H1 (cell line): ENCODE measurements at regions not wholly inside any gene's neighbourhood (a gene's known extent, or its start where the extent isn't known, plus 50 kb on each side); places are given as distances from the start of the nearest gene placed in this dataset.

Source experiments
- CTCF ChIA-PET: fragments of 300-600 bp; sonication (Branson Sonifier 250); formaldehyde crosslinking; loops from one replicate; lab custom pipeline; 2021; ENCODE audit not compliant: partially characterized antibody; lab: Charles Lee
- POLR2A ChIA-PET: fragments of 300-600 bp; sonication (Branson Sonifier 250); formaldehyde crosslinking; loops from one replicate; lab custom pipeline; 2021; ENCODE audit warnings: inconsistent platforms; ENCODE audit not compliant: partially characterized antibody; lab: Charles Lee
- DNase-seq, 2 experiments: peaks; one replicate each; pipeline versions ENCODE4 v3.0.0 to v3.0.0-alpha.2; 2010 to 2022; ENCODE audit warnings: low spot score in 2 of 2, low read depth in 1 of 2, mixed read lengths in 1 of 2
- FAIRE-seq: peaks from 2 replicates; lab custom pipeline; 2011; peaks lifted over from hg19 to GRCh38; lab: Jason Lieb, UNC
- H2AFZ ChIP-seq: 2 replicates; pipeline ENCODE4 v1.8.1; 2012; ENCODE audit warnings: low read length, inconsistent platforms
- H2AK5ac ChIP-seq: 2 replicates; pipeline ENCODE4 v1.6.1; 2013; ENCODE audit warnings: low read depth, low read length
- H2BK120ac ChIP-seq: replicated peaks from 2 replicates; pipeline ENCODE3; 2013; ENCODE audit warnings: low read depth, low read length, inconsistent platforms
- H2BK12ac ChIP-seq: 2 replicates; pipeline ENCODE4 v1.6.1; 2013; ENCODE audit warnings: low read depth, low read length
- H2BK15ac ChIP-seq: 2 replicates; pipeline ENCODE4 v1.6.1; 2013; ENCODE audit warnings: low read length
- H2BK20ac ChIP-seq: 2 replicates; pipeline ENCODE4 v1.6.1; 2013; ENCODE audit warnings: low read length
- H2BK5ac ChIP-seq: 2 replicates; pipeline ENCODE4 v1.6.1; 2013; ENCODE audit warnings: low read depth, low read length
- H3K14ac ChIP-seq: 2 replicates; pipeline ENCODE4 v1.6.1; 2013; ENCODE audit warnings: inconsistent platforms; ENCODE audit not compliant: insufficient read length
- H3K18ac ChIP-seq: 2 replicates; pipeline ENCODE4 v1.6.1; 2013; ENCODE audit warnings: low read length; ENCODE audit errors: extremely low read depth
- H3K23ac ChIP-seq: 2 replicates; pipeline ENCODE4 v1.6.1; 2013; ENCODE audit warnings: inconsistent platforms; ENCODE audit not compliant: insufficient read length
- H3K23me2 ChIP-seq: 2 replicates; pipeline ENCODE4 v1.6.1; 2013; ENCODE audit warnings: low read depth, low read length
- H3K27ac ChIP-seq: 2 replicates; pipeline ENCODE4 v1.6.1; 2011; ENCODE audit warnings: low read depth, low read length, inconsistent platforms
- H3K27me3 ChIP-seq, 4 experiments: replicated peaks in 1 of 4; 1 replicate in 1 of 4; 2 replicates in 3 of 4; pipeline versions ENCODE4 v1.6.1 to v1.8.1; 2011 to 2013; ENCODE audit warnings: low read length in 3 of 4, mild to moderate bottlenecking in 3 of 4, inconsistent platforms in 2 of 4, mixed read lengths in 2 of 4, moderate library complexity in 1 of 4; ENCODE audit not compliant: control insufficient read depth in 3 of 4, insufficient read depth in 3 of 4; ENCODE audit errors: extremely low read depth in 1 of 4
- H3K36me3 ChIP-seq, 4 experiments: 2 replicates each; pipeline versions ENCODE4 v1.6.1 to v1.8.1; 2011 to 2013; ENCODE audit warnings: mild to moderate bottlenecking in 4 of 4, low read length in 3 of 4, moderate library complexity in 2 of 4, control low read depth in 1 of 4, inconsistent platforms in 1 of 4; ENCODE audit not compliant: insufficient read depth in 4 of 4, control insufficient read depth in 2 of 4
- H3K4ac ChIP-seq: replicated peaks from 2 replicates; pipeline ENCODE3; 2013; ENCODE audit warnings: low read length, low read depth, mixed read lengths, inconsistent platforms; ENCODE audit not compliant: insufficient read length
- H3K4me1 ChIP-seq, 4 experiments: replicated peaks in 1 of 4; 1 replicate in 1 of 4; 2 replicates in 3 of 4; pipeline versions ENCODE4 v1.6.1 to v1.8.1; 2011 to 2013; ENCODE audit warnings: low read length in 3 of 4, inconsistent platforms in 2 of 4, mixed read lengths in 1 of 4; ENCODE audit not compliant: insufficient read depth in 4 of 4, control insufficient read depth in 3 of 4
- H3K4me2 ChIP-seq, 2 experiments: 2 replicates each; pipeline versions ENCODE4 v1.6.1 to v1.8.1; 2011 to 2013; ENCODE audit warnings: low read depth in 2 of 2, low read length in 2 of 2, control low read depth in 1 of 2, inconsistent platforms in 1 of 2, mild to moderate bottlenecking in 1 of 2; ENCODE audit not compliant: insufficient read depth in 1 of 2
- H3K4me3 ChIP-seq, 4 experiments: fragments of 200-600, 300-600 bp in 1 of 4; sonication (generic), shearing (Covaris generic), sonication (Bioruptor Twin) in 1 of 4; 2 replicates each; pipeline versions ENCODE4 v1.5.1 to v1.8.1; 2011 to 2016; ENCODE audit warnings: low read length in 4 of 4, low read depth in 3 of 4, control low read depth in 2 of 4, inconsistent platforms in 2 of 4, mild to moderate bottlenecking in 2 of 4, mixed read lengths in 1 of 4, moderate library complexity in 1 of 4; ENCODE audit not compliant: insufficient read depth in 2 of 4; ENCODE audit errors: extremely low read depth in 1 of 4
- H3K56ac ChIP-seq: replicated peaks from 2 replicates; pipeline ENCODE3; 2013; ENCODE audit warnings: low read depth, mild to moderate bottlenecking, mixed read lengths, low read length, inconsistent platforms; ENCODE audit not compliant: insufficient read length
- H3K79me1 ChIP-seq: 2 replicates; pipeline ENCODE4 v1.6.1; 2013; ENCODE audit warnings: low read depth, low read length, control low read depth
- H3K79me2 ChIP-seq, 2 experiments: 2 replicates each; pipeline versions ENCODE4 v1.6.1 to v1.8.1; 2012 to 2013; ENCODE audit warnings: low read length in 2 of 2, mild to moderate bottlenecking in 2 of 2, inconsistent platforms in 1 of 2; ENCODE audit not compliant: insufficient read depth in 2 of 2, control insufficient read depth in 1 of 2
- H3K9ac ChIP-seq, 4 experiments: replicated peaks in 1 of 4; 1 replicate in 1 of 4; 2 replicates in 3 of 4; pipeline versions ENCODE4 v1.6.1 to v1.8.1; 2011 to 2013; ENCODE audit warnings: low read depth in 3 of 4, low read length in 3 of 4, control low read depth in 2 of 4, mild to moderate bottlenecking in 2 of 4, moderate library complexity in 2 of 4, inconsistent platforms in 1 of 4; ENCODE audit errors: extremely low read depth in 1 of 4
- H3K9me3 ChIP-seq, 2 experiments: 2 replicates each; pipeline versions ENCODE4 v1.6.1 to v1.8.1; 2012 to 2013; ENCODE audit warnings: mild to moderate bottlenecking in 2 of 2, moderate library complexity in 2 of 2, control low read depth in 1 of 2, inconsistent platforms in 1 of 2, low read depth in 1 of 2, low read length in 1 of 2, mixed read lengths in 1 of 2; ENCODE audit not compliant: insufficient read depth in 2 of 2
- H4K20me1 ChIP-seq, 2 experiments: replicated peaks in 1 of 2; 2 replicates each; pipeline versions ENCODE3 to v1.8.1; 2011 to 2013; ENCODE audit warnings: inconsistent platforms in 2 of 2, low read length in 2 of 2, mild to moderate bottlenecking in 1 of 2; ENCODE audit not compliant: insufficient read depth in 2 of 2, control insufficient read depth in 1 of 2
- H4K5ac ChIP-seq: 2 replicates; pipeline ENCODE4 v1.6.1; 2013; ENCODE audit warnings: low read length, low read depth, mixed read lengths, inconsistent platforms; ENCODE audit not compliant: insufficient read length
- H4K8ac ChIP-seq: 2 replicates; pipeline ENCODE4 v1.8.0; 2013; ENCODE audit warnings: mild to moderate bottlenecking, moderate library complexity, low read length, inconsistent platforms; ENCODE audit not compliant: insufficient read depth; ENCODE audit errors: extremely low read depth
- H4K91ac ChIP-seq: replicated peaks from 2 replicates; pipeline ENCODE3; 2013; ENCODE audit warnings: low read length, mixed read lengths, inconsistent platforms; ENCODE audit not compliant: insufficient read length
- BACH1 ChIP-seq: IDR thresholded peaks from 2 replicates; pipeline ENCODE4 v1.6.1; 2012; ENCODE audit warnings: low read length, improper control_type of control experiment
- KDM4A ChIP-seq: IDR thresholded peaks from one replicate; pipeline ENCODE4 v1.7.1; 2012; ENCODE audit warnings: low read depth, mild to moderate bottlenecking, moderate library complexity, low read length, inconsistent platforms; ENCODE audit not compliant: severe bottlenecking
- MAX ChIP-seq: IDR thresholded peaks from 2 replicates; pipeline ENCODE4 v1.6.1; 2012; ENCODE audit warnings: inconsistent platforms
- PHF8 ChIP-seq: fragments of 200-600 bp; sonication (generic); conservative IDR thresholded peaks from 2 replicates; pipeline ENCODE4 v1.7.1; 2012; ENCODE audit warnings: low read depth, mild to moderate bottlenecking, inconsistent platforms, low read length, moderate library complexity
- SP2 ChIP-seq: IDR thresholded peaks from 2 replicates; pipeline ENCODE4 v1.6.1; 2012; ENCODE audit warnings: mild to moderate bottlenecking, low read length, inconsistent platforms
- SP4 ChIP-seq: IDR thresholded peaks from 2 replicates; pipeline ENCODE4 v1.6.1; 2012; ENCODE audit warnings: low read length, inconsistent platforms
- TBP ChIP-seq: IDR thresholded peaks from 2 replicates; pipeline ENCODE4 v1.6.1; 2011; ENCODE audit warnings: low read depth, low read length, improper control_type of control experiment
- WGBS, 2 experiments: shearing (Covaris generic) in 1 of 2; methylation state at CpG; one replicate each; pipeline versions ENCODE4 v1.1.6 to v1.1.7; 2013 to 2015; ENCODE audit warnings: low lambda C conversion rate in 2 of 2, mixed read lengths in 2 of 2, inconsistent platforms in 1 of 2, low coverage in 1 of 2, missing lambda C conversion rate in 1 of 2; ENCODE audit not compliant: insufficient replicate concordance in 2 of 2, insufficient coverage in 1 of 2, insufficient read length in 1 of 2; ENCODE audit errors: extremely low coverage in 1 of 2, missing lambda C conversion rate in 1 of 2; 5-methylcytosine and 5-hydroxymethylcytosine counted together

DNA sequence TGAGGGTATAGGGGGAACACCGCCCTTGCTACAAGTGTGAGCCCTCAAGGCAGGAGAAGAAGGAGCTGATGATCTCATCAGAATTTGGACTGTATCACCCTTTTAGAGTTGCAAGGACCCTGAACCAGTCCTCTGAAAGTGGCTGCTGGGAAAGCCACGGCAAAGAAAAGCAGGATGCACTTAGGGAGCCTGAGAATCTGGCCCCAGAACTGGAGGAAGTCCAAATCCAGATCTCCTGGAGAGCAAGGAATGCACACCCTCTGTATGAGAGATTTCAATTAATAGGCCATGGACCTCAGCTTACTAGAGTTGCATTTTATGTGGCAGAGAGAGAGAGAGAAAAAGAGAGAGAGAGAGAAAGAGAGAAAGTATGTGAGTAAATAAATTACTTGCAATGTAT is 662.9 kb downstream of the CCSER2 start:
- 83% methylated on average over 2 of the region's 2 CpGs; no CpG with 5 or more reads in 1 of the 2 experiments for WGBS, 2 experiments
- Histone ChIP-seq H2AFZ (no peak overlapping the region), H3K18ac (no peak overlapping the region), H3K14ac (no peak overlapping the region), H2BK20ac (no peak overlapping the region), H3K4me2 (no peak overlapping the region), H3K79me2 (no peaks in the 10 kb centered on the region), H3K4me3 (no peak overlapping the region), H3K56ac (no peak overlapping the region), H2BK5ac (no peak overlapping the region), H4K20me1 (no peaks in the 10 kb centered on the region), H3K23ac (no peak overlapping the region), H2BK12ac (no peak overlapping the region), H4K91ac (no peak overlapping the region), H3K79me1 (no peaks in the 10 kb centered on the region), H3K4ac (no peak overlapping the region), H3K23me2 (no peaks in the 10 kb centered on the region), H3K4me1 (peaks cover 0 to 7% (median 0%) of the 10 kb centered on the region in 4 experiments; a peak in 2 of 7 replicates), H3K9ac (no peak overlapping the region), H3K27me3 (no peaks in the 10 kb centered on the region), H3K36me3 (no peaks in the 10 kb centered on the region; a peak in 1 of 8 replicates), H2BK120ac (no peak overlapping the region), H2AK5ac (no peak overlapping the region), H3K9me3 (no peaks in the 10 kb centered on the region), H2BK15ac (no peak overlapping the region), H4K5ac (no peak overlapping the region), H4K8ac (no peak overlapping the region), H3K27ac (no peak overlapping the region; the same call in 1 of the 2 replicates)
- FAIRE-seq (no peak), DNase-seq (no peak)
- POLR2A ChIA-PET = no interaction called here
- CTCF ChIA-PET = interaction anchor here (0.7 to 1.1 kb wide), 2 partner anchors 37 to 56 kb away, joined by 3 read pairs; no protein-coding TSS in a partner anchor
- TF ChIP-seq MAX (no peak), PHF8 (no peak), SP2 (no peak), SP4 (no peak), BACH1 (no peak), TBP (no peak), KDM4A (no peak)
